ENCODE measurements at regions not wholly inside any gene's neighbourhood (a gene's known extent, or its start where the extent isn't known, plus 50 kb on each side); places are given as distances from the start of the nearest gene placed in this dataset.

GRCh38 chr13:90766386-90766902, 581.0 kb upstream of the MIR17HG start:
- TF ChIP-seq CTCF (conservative IDR thresholded peaks at IDR 0.05; ENCODE audit: low read depth, low read length) = no peak
- TF ChIP-seq EZH2 (IDR thresholded peaks at IDR 0.05; ENCODE audit: low read length, unreplicated experiment) = no peak
